OCI-LY1 (cell line): ENCODE measurements at regions not wholly inside any gene's neighbourhood (a gene's known extent, or its start where the extent isn't known, plus 50 kb on each side); places are given as distances from the start of the nearest gene placed in this dataset.

Source experiments
- H2AFZ ChIP-seq: fragments of 200-600 bp; sonication (generic), shearing (Covaris generic); 2 replicates; pipeline ENCODE4 v1.6.0; 2014; ENCODE audit warnings: antibody characterized with exemption, mild to moderate bottlenecking, low read length
- H3F3A ChIP-seq: fragments of 200-600 bp; sonication (generic), shearing (Covaris generic); 2 replicates; pipeline ENCODE4 v1.6.0; 2014; ENCODE audit warnings: mild to moderate bottlenecking, antibody characterized with exemption, low read length, moderate library complexity; ENCODE audit not compliant: insufficient read depth
- H3K27ac ChIP-seq: fragments of 200-600 bp; sonication (generic); 2 replicates; pipeline ENCODE4 v1.5.1; 2014; ENCODE audit warnings: low read length, mixed run types, mild to moderate bottlenecking, low read depth; ENCODE audit not compliant: poor library complexity, severe bottlenecking
- H3K27me3 ChIP-seq: fragments of 200-600 bp; sonication (generic); 2 replicates; pipeline ENCODE4 v1.6.0; 2014; ENCODE audit warnings: antibody characterized with exemption, mild to moderate bottlenecking, low read length, moderate library complexity; ENCODE audit not compliant: insufficient read depth
- H3K36me3 ChIP-seq: fragments of 200-600 bp; sonication (generic); 2 replicates; pipeline ENCODE4 v1.6.1; 2014; ENCODE audit warnings: mild to moderate bottlenecking, antibody characterized with exemption, low read length, moderate library complexity, mixed read lengths; ENCODE audit not compliant: insufficient read depth
- H3K4me1 ChIP-seq: fragments of 200-600 bp; sonication (generic); 2 replicates; pipeline ENCODE4 v1.5.1; 2014; ENCODE audit warnings: mild to moderate bottlenecking, low read length, moderate library complexity; ENCODE audit not compliant: insufficient read depth, severe bottlenecking
- H3K4me2 ChIP-seq: fragments of 200-600 bp; sonication (generic), shearing (Covaris generic); 2 replicates; pipeline ENCODE4 v1.6.1; 2014; ENCODE audit warnings: low read length
- H3K4me3 ChIP-seq: fragments of 200-600 bp; sonication (generic); 2 replicates; pipeline ENCODE4 v1.5.1; 2014; ENCODE audit warnings: low read length, low read depth, mild to moderate bottlenecking, mixed read lengths; ENCODE audit not compliant: poor library complexity, severe bottlenecking
- H3K79me2 ChIP-seq: fragments of 200-600 bp; shearing (Covaris generic); 2 replicates; pipeline ENCODE4 v1.6.1; 2016; ENCODE audit warnings: mixed run types, low read length, mixed read lengths; ENCODE audit not compliant: insufficient read depth
- H3K9ac ChIP-seq: fragments of 200-600 bp; sonication (generic), shearing (Covaris generic); 2 replicates; pipeline ENCODE4 v1.6.1; 2014; ENCODE audit warnings: mild to moderate bottlenecking, low read length, mixed read lengths
- H3K9me2 ChIP-seq: fragments of 200-600 bp; sonication (generic), shearing (Covaris generic); 2 replicates; pipeline ENCODE4 v1.6.1; 2014; ENCODE audit warnings: low read depth, mild to moderate bottlenecking, low read length, mixed read lengths
- H3K9me3 ChIP-seq: fragments of 200-600 bp; shearing (Covaris generic); 2 replicates; pipeline ENCODE4 v1.6.1; 2014; ENCODE audit warnings: low read length, mixed read lengths
- H4K20me1 ChIP-seq: fragments of 200-600 bp; sonication (generic), shearing (Covaris generic); 2 replicates; pipeline ENCODE4 v1.6.0; 2016; ENCODE audit warnings: mild to moderate bottlenecking, low read length; ENCODE audit not compliant: insufficient read depth
- EZH2 ChIP-seq: fragments of 200-600 bp; sonication (generic), shearing (Covaris generic); IDR thresholded peaks from 2 replicates; pipeline ENCODE4 v1.8.0; 2017; ENCODE audit warnings: borderline replicate concordance, mixed run types, mild to moderate bottlenecking, antibody characterized with exemption, low read length, moderate library complexity, mixed read lengths
- TF ChIP-seq, protein P1 (sequence below): fragments of 200-600 bp; sonication (generic), shearing (Covaris generic); IDR thresholded peaks from 2 replicates; pipeline ENCODE4 v1.5.1; 2017; ENCODE audit warnings: mild to moderate bottlenecking, antibody characterized with exemption, low read length, moderate library complexity, mixed read lengths

DNA sequence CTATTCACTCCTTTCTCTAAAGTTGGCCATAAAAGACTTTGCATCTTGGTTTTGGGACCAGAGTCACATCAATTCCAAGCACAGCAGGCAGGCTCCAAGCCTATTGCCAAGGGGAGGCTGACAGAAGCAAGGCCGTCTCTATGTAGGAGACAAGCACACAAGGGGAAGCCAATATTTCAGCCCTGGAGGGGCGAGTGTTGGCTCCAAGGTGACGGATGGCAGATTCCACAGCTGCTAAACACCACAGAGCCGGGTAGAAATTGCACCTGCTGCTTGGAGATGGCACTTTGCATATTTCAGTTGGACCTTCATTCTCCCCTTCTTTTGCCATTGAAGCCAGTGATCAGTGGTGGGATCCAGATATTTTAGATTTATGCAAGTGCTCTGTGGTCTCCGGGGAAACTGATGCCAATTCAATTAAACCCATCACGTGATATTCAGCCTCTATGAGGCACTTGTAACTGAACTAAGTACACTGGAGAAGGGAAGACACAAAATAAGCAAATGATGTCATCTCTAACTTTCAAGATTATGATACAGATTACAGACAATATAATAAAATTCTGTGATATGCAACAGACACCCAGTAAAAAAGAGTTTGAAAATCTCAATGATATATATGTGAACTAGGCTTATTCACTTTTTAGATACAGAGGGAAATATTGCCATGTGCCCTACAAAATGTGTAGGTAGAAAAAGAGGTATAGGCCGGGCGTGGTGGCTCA lies 102.8 kb upstream of the GREM2 start:
- Histone ChIP-seq H3K4me2 (no peak overlapping the region), H3K36me3 (no peaks in the 10 kb centered on the region), H4K20me1 (no peaks in the 10 kb centered on the region), H3K9me2 (no peaks in the 10 kb centered on the region), H3K27me3 (no peaks in the 10 kb centered on the region), H3K4me1 (no peaks in the 10 kb centered on the region), H3K4me3 (no peak overlapping the region), H3K79me2 (no peaks in the 10 kb centered on the region), H3F3A (no peaks in the 10 kb centered on the region), H3K9me3 (no peaks in the 10 kb centered on the region), H3K9ac (no peak overlapping the region), H3K27ac (no peak overlapping the region), H2AFZ (no peak overlapping the region)
- TF ChIP-seq, protein P1, sequence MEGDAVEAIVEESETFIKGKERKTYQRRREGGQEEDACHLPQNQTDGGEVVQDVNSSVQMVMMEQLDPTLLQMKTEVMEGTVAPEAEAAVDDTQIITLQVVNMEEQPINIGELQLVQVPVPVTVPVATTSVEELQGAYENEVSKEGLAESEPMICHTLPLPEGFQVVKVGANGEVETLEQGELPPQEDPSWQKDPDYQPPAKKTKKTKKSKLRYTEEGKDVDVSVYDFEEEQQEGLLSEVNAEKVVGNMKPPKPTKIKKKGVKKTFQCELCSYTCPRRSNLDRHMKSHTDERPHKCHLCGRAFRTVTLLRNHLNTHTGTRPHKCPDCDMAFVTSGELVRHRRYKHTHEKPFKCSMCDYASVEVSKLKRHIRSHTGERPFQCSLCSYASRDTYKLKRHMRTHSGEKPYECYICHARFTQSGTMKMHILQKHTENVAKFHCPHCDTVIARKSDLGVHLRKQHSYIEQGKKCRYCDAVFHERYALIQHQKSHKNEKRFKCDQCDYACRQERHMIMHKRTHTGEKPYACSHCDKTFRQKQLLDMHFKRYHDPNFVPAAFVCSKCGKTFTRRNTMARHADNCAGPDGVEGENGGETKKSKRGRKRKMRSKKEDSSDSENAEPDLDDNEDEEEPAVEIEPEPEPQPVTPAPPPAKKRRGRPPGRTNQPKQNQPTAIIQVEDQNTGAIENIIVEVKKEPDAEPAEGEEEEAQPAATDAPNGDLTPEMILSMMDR: no peak
- TF ChIP-seq EZH2: no peak

DNA sequence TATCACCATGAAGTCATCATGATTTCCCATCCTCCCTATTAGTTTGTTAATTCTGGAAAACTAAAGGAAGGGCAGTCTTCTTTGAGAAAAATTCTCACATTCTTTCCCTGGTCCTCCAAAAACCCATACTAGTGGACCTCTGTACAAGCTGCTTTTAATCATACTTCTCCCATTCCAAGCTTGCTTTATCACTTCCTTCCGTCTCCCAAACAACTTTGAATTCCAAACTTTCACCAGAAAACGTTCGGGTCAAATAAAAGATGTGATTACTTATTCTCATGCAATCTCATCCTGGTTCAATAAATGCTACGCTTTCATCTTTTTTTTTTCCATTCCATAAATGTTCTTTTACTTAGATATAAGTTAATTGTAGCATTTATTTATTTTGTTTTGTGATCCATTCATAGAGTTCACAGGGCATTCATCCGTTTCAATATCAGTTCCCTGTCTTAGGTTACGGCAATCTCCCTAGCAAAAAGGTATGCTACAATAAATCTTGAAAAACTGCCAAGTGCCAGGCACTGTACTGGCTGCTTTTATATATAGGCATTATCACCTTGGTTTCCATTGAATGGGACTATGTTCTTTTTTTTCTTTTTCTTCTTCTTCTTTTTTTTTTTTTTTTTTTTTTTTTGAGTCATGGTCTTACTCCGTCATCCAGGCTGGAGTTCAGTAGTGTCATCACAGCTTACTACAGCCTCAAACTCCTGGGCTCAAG lies 100.2 kb upstream of the GREM2 start:
- Histone ChIP-seq H3K9me2 (no peaks in the 10 kb centered on the region), H4K20me1 (no peaks in the 10 kb centered on the region), H3K36me3 (no peaks in the 10 kb centered on the region), H3F3A (no peaks in the 10 kb centered on the region), H3K27ac (no peak overlapping the region), H3K79me2 (no peaks in the 10 kb centered on the region), H3K4me1 (no peaks in the 10 kb centered on the region), H3K27me3 (no peaks in the 10 kb centered on the region), H2AFZ (no peak overlapping the region), H3K4me2 (no peak overlapping the region), H3K9ac (no peak overlapping the region), H3K9me3 (no peaks in the 10 kb centered on the region), H3K4me3 (no peak overlapping the region)
- no peak for TF ChIP-seq EZH2
- TF ChIP-seq, protein P1: no peak

GRCh38 chr1:240711020-240711419 lies 99.1 kb upstream of the GREM2 start:
- Histone ChIP-seq H3K4me3 (no peak overlapping the region), H3K4me1 (no peaks in the 10 kb centered on the region), H3K4me2 (no peak overlapping the region), H3K9me3 (no peaks in the 10 kb centered on the region), H3K27me3 (no peaks in the 10 kb centered on the region), H2AFZ (no peak overlapping the region), H4K20me1 (no peaks in the 10 kb centered on the region), H3K79me2 (no peaks in the 10 kb centered on the region), H3K9me2 (no peaks in the 10 kb centered on the region), H3K36me3 (no peaks in the 10 kb centered on the region), H3F3A (no peaks in the 10 kb centered on the region), H3K9ac (no peak overlapping the region), H3K27ac (no peak overlapping the region)
- TF ChIP-seq EZH2: no peak
- TF ChIP-seq, protein P1: no peak
